HepG2 (cell line): ENCODE measurements at regions not wholly inside any gene's neighbourhood (a gene's known extent, or its start where the extent isn't known, plus 50 kb on each side); places are given as distances from the start of the nearest gene placed in this dataset.

Experiments used
- ATAC-seq: fragments of 200-7000 bp; cut with Tn5 transposase; 3 replicates; pipeline ENCODE4 v1.9.1; 2020; ENCODE audit warnings: mild to moderate bottlenecking, moderate library complexity
- BruUV-seq: library from RNA; stranded (reverse); fragments of 400-500 nt; replicated peaks from 2 replicates; lab custom pipeline; 2021; lab: Mats Ljungman, UMichigan
- CTCF ChIA-PET: fragments of 300-600 bp; formaldehyde crosslinking; extraction: SDS; loops from one replicate; lab custom pipeline; 2021; ENCODE audit warnings: low total read pairs, inconsistent platforms, low intra/inter-chr PET ratio; lab: Yijun Ruan, JAX
- POLR2A ChIA-PET: fragments of 350-600 bp; sonication (Branson Sonifier 250); formaldehyde crosslinking; loops from one replicate; lab custom pipeline; 2020; ENCODE audit warnings: antibody characterized with exemption, inconsistent platforms; lab: Yijun Ruan, JAX
- DNase-seq: peaks from one replicate; pipeline ENCODE4 v3.0.0-alpha.2; 2015; ENCODE audit warnings: low spot score
- FAIRE-seq: peaks from 3 replicates; lab custom pipeline; 2011; peaks lifted over from hg19 to GRCh38; lab: Jason Lieb, UNC
- H2AFZ ChIP-seq: one replicate; pipeline ENCODE4 v1.6.1; 2011; ENCODE audit warnings: low read length, inconsistent platforms
- H3K27ac ChIP-seq: fragments of 300-600 bp; 3 replicates; pipeline ENCODE4 v1.8.0; 2011; ENCODE audit warnings: mixed run types, mild to moderate bottlenecking, mixed read lengths, low read length, inconsistent platforms; ENCODE audit not compliant: insufficient read depth; ENCODE audit errors: extremely low read length
- H3K27me3 ChIP-seq, 2 experiments: fragments of 200-600 bp in 1 of 2; 2 replicates in 1 of 2; 3 replicates in 1 of 2; pipeline versions ENCODE4 v1.6.0 to v1.8.0; 2011; ENCODE audit warnings: low read length in 2 of 2, mild to moderate bottlenecking in 2 of 2, moderate library complexity in 2 of 2, inconsistent platforms in 1 of 2; ENCODE audit not compliant: insufficient read depth in 2 of 2, control insufficient read depth in 1 of 2
- H3K36me3 ChIP-seq, 2 experiments: fragments of 200-600 bp in 1 of 2; replicated peaks in 1 of 2; 2 replicates in 1 of 2; 3 replicates in 1 of 2; pipeline versions ENCODE4 v1.5.1 to v1.8.0; 2011; ENCODE audit warnings: low read length in 2 of 2, inconsistent platforms in 1 of 2; ENCODE audit not compliant: insufficient read depth in 2 of 2, control insufficient read depth in 1 of 2
- H3K4me1 ChIP-seq: 2 replicates; pipeline ENCODE4 v1.5.1; 2012; ENCODE audit warnings: low read length, inconsistent platforms; ENCODE audit not compliant: insufficient read depth
- H3K4me2 ChIP-seq: 2 replicates; pipeline ENCODE4 v1.6.0; 2011; ENCODE audit warnings: low read depth, low read length, inconsistent platforms
- H3K4me3 ChIP-seq, 3 experiments: fragments of 200-600 bp in 1 of 3; sonication (generic), shearing (Covaris generic) in 1 of 3; replicated peaks in 1 of 3; 2 replicates each; pipeline ENCODE4 v1.5.1; 2011 to 2016; ENCODE audit warnings: low read length in 3 of 3, inconsistent platforms in 2 of 3, low read depth in 2 of 3, mild to moderate bottlenecking in 2 of 3, control low read depth in 1 of 3, mixed read lengths in 1 of 3; ENCODE audit not compliant: insufficient read depth in 1 of 3
- H3K79me2 ChIP-seq: one replicate; pipeline ENCODE4 v1.6.1; 2011; ENCODE audit warnings: low read length, inconsistent platforms; ENCODE audit not compliant: insufficient read depth
- H3K9ac ChIP-seq: 2 replicates; pipeline ENCODE4 v1.6.0; 2011; ENCODE audit warnings: mild to moderate bottlenecking, low read depth, low read length, inconsistent platforms; ENCODE audit not compliant: insufficient read depth
- H3K9me3 ChIP-seq: 2 replicates; pipeline ENCODE4 v1.5.1; 2012; ENCODE audit warnings: mild to moderate bottlenecking, low read length
- H4K20me1 ChIP-seq: 2 replicates; pipeline ENCODE4 v1.6.0; 2011; ENCODE audit warnings: inconsistent platforms, mild to moderate bottlenecking, low read length, moderate library complexity; ENCODE audit not compliant: insufficient read depth
- EP300 ChIP-seq, 3 experiments: sonication (generic) in 1 of 3; formaldehyde crosslinking in 1 of 3; IDR thresholded peaks; 2 replicates each; pipeline versions ENCODE4 v1.5.1 to v1.6.1; 2011 to 2020; ENCODE audit warnings: low read depth in 2 of 3, low read length in 2 of 3, borderline replicate concordance in 1 of 3, improper control_type of control experiment in 1 of 3, mild to moderate bottlenecking in 1 of 3, missing genetic modification reagents in 1 of 3, moderate library complexity in 1 of 3
- FUBP1 ChIP-seq: sonication (generic); formaldehyde crosslinking; IDR thresholded peaks from 2 replicates; pipeline ENCODE4 v1.5.1; 2020; ENCODE audit warnings: missing genetic modification reagents, mild to moderate bottlenecking, borderline replicate concordance
- GATAD2A ChIP-seq: IDR thresholded peaks from 2 replicates; pipeline ENCODE4 v1.6.1; 2016
- JUNB ChIP-seq: sonication (generic); formaldehyde crosslinking; IDR thresholded peaks from 2 replicates; pipeline ENCODE4 v1.8.0; 2022; ENCODE audit warnings: missing genetic modification reagents, mild to moderate bottlenecking, borderline replicate concordance
- RARG ChIP-seq: sonication (generic); formaldehyde crosslinking; IDR thresholded peaks from 2 replicates; pipeline ENCODE4 v1.4.0; 2020; ENCODE audit warnings: low read depth, mild to moderate bottlenecking, missing genetic modification reagents
- SATB2 ChIP-seq: sonication (generic); formaldehyde crosslinking; IDR thresholded peaks from 2 replicates; pipeline ENCODE4 v1.5.0; 2020; ENCODE audit warnings: missing genetic modification reagents
- SETDB1 ChIP-seq: sonication (generic); formaldehyde crosslinking; IDR thresholded peaks from 2 replicates; pipeline ENCODE4 v1.5.1; 2020; ENCODE audit warnings: missing genetic modification reagents, mild to moderate bottlenecking, borderline replicate concordance
- SYNCRIP ChIP-seq: fragments of 200-400 bp; formaldehyde crosslinking; IDR thresholded peaks from 2 replicates; pipeline ENCODE4 v1.6.1; 2018; ENCODE audit warnings: mild to moderate bottlenecking, low read depth, low read length; ENCODE audit not compliant: insufficient read depth
- TARDBP ChIP-seq: sonication (generic); formaldehyde crosslinking; IDR thresholded peaks from 2 replicates; pipeline ENCODE4 v1.8.0; 2022; ENCODE audit warnings: mild to moderate bottlenecking, missing genetic modification reagents
- ZEB1 ChIP-seq: IDR thresholded peaks from 2 replicates; pipeline ENCODE4 v1.6.1; 2012; ENCODE audit warnings: mild to moderate bottlenecking, low read depth, inconsistent platforms; ENCODE audit not compliant: insufficient replicate concordance
- ZMYM3 ChIP-seq: sonication (generic); formaldehyde crosslinking; IDR thresholded peaks from 2 replicates; pipeline ENCODE4 v1.5.1; 2020; ENCODE audit warnings: mild to moderate bottlenecking, missing genetic modification reagents
- WGBS: methylation state at CpG from one replicate; pipeline ENCODE4 v1.1.6; 2017; ENCODE audit warnings: low lambda C conversion rate; 5-methylcytosine and 5-hydroxymethylcytosine counted together
- in situ Hi-C: cut with HindIII; loops from 2 replicates; pipeline ENCODE4 v1.10.0; 2017; ENCODE audit warnings: low pct_unique_long_range_greater_than_20kb; ENCODE audit not compliant: extremely low pct_ligation_motif_present
- intact Hi-C: fragments of 100-400 bp; cut with micrococcal nuclease; formaldehyde crosslinking; loops from one replicate; pipeline ENCODE4 v1.10.0; 2022; ENCODE audit not compliant: unreplicated experiment
- TF ChIP-seq, protein P1 (sequence below): sonication (generic); formaldehyde crosslinking; IDR thresholded peaks from 2 replicates; pipeline ENCODE4 v1.5.0; 2020; ENCODE audit warnings: mild to moderate bottlenecking, missing genetic modification reagents
- TF ChIP-seq, protein P2 (sequence below): sonication (generic); formaldehyde crosslinking; IDR thresholded peaks from 2 replicates; pipeline ENCODE4 v1.4.0; 2020; ENCODE audit warnings: missing genetic modification reagents, borderline replicate concordance

- Histone ChIP-seq H3K36me3 (0 out of 5 replicates have a peak, but pooled peaks cover 0 to 8% of the 10 kb centered on the region in 2 experiments), H3K27ac (no peak overlapping the region), H3K4me3 (no peak overlapping the region), H3K9ac (no peak overlapping the region), H3K4me2 (no peak overlapping the region), H3K79me2 (no peaks in the 10 kb centered on the region), H2AFZ (no peak overlapping the region), H3K9me3 (no peaks in the 10 kb centered on the region), H3K4me1 (no peaks in the 10 kb centered on the region), H4K20me1 (peaks cover 6% of the 10 kb centered on the region; the same call in 1 of the 2 replicates), H3K27me3 (no peaks in the 10 kb centered on the region)
- intact Hi-C loops (no loop called here), in situ Hi-C loops (no loop called here)
- WGBS, result 96% methylated on average over 9 of the region's 17 CpGs
- FAIRE-seq, result no peak
- no peak for DNase-seq
- CTCF ChIA-PET, result no interaction called here
- ATAC-seq, result no peak
- no TSS peak for BruUV-seq
- TF ChIP-seq SETDB1 (CRISPR knock-in tag) (no peak), EP300 (IDR thresholded peaks at IDR 0.05; ENCODE audit: low read depth in 2 of 2, low read length in 2 of 2) (no peak), EP300 (CRISPR knock-in tag; IDR thresholded peaks at IDR 0.05; ENCODE audit: borderline replicate concordance) (no peak), ZMYM3 (CRISPR knock-in tag) (no peak), JUNB (CRISPR knock-in tag) (no peak), FUBP1 (CRISPR knock-in tag) (no peak), SYNCRIP (no peak), RARG (CRISPR knock-in tag) (no peak), TARDBP (CRISPR knock-in tag) (no peak), ZEB1 (no peak), GATAD2A (no peak), SATB2 (CRISPR knock-in tag) (no peak)
- TF ChIP-seq, protein P1, sequence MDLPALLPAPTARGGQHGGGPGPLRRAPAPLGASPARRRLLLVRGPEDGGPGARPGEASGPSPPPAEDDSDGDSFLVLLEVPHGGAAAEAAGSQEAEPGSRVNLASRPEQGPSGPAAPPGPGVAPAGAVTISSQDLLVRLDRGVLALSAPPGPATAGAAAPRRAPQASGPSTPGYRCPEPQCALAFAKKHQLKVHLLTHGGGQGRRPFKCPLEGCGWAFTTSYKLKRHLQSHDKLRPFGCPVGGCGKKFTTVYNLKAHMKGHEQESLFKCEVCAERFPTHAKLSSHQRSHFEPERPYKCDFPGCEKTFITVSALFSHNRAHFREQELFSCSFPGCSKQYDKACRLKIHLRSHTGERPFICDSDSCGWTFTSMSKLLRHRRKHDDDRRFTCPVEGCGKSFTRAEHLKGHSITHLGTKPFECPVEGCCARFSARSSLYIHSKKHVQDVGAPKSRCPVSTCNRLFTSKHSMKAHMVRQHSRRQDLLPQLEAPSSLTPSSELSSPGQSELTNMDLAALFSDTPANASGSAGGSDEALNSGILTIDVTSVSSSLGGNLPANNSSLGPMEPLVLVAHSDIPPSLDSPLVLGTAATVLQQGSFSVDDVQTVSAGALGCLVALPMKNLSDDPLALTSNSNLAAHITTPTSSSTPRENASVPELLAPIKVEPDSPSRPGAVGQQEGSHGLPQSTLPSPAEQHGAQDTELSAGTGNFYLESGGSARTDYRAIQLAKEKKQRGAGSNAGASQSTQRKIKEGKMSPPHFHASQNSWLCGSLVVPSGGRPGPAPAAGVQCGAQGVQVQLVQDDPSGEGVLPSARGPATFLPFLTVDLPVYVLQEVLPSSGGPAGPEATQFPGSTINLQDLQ, result no peak
- TF ChIP-seq, protein P2, sequence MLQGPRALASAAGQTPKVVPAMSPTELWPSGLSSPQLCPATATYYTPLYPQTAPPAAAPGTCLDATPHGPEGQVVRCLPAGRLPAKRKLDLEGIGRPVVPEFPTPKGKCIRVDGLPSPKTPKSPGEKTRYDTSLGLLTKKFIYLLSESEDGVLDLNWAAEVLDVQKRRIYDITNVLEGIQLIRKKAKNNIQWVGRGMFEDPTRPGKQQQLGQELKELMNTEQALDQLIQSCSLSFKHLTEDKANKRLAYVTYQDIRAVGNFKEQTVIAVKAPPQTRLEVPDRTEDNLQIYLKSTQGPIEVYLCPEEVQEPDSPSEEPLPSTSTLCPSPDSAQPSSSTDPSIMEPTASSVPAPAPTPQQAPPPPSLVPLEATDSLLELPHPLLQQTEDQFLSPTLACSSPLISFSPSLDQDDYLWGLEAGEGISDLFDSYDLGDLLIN (CRISPR knock-in tag), result no peak
- POLR2A ChIA-PET, result no interaction called here
Observed at GRCh38 chr3:13208706-13209633, 135.7 kb upstream of the IQSEC1 start.
